ENCODE measurements at regions not wholly inside any gene's neighbourhood (a gene's known extent, or its start where the extent isn't known, plus 50 kb on each side); places are given as distances from the start of the nearest gene placed in this dataset.

- FAIRE-seq: no peak
- DNase-seq (ENCODE audit: insufficient read length, low spot score): no peak
- TF ChIP-seq POLR2A (IDR thresholded peaks at IDR 0.05; ENCODE audit: low read depth, low read length): no peak
Measured at GRCh38 chr22:27431081-27431480, 370.5 kb downstream of the MN1 start.

- DNase-seq (ENCODE audit: insufficient read length, low spot score): no peak
- TF ChIP-seq POLR2A (IDR thresholded peaks at IDR 0.05; ENCODE audit: low read depth, low read length): no peak
- no peak for FAIRE-seq
Measured at GRCh38 chr22:27431896-27432295, 369.7 kb downstream of the MN1 start.

- TF ChIP-seq POLR2A (IDR thresholded peaks at IDR 0.05; ENCODE audit: low read depth, low read length): no peak
- DNase-seq (ENCODE audit: insufficient read length, low spot score): no peak
- no peak for FAIRE-seq
Measured at GRCh38 chr22:27433099-27433498, 368.5 kb downstream of the MN1 start.

- no peak for DNase-seq (ENCODE audit: insufficient read length, low spot score)
- FAIRE-seq: no peak
- no peak for TF ChIP-seq POLR2A (IDR thresholded peaks at IDR 0.05; ENCODE audit: low read depth, low read length)
Measured at GRCh38 chr22:27433585-27434190, 367.9 kb downstream of the MN1 start.

GRCh38 chr22:27434898-27435297 is 366.7 kb downstream of the MN1 start:
- DNase-seq (ENCODE audit: insufficient read length, low spot score) (no peak), FAIRE-seq (no peak)
- TF ChIP-seq POLR2A (IDR thresholded peaks at IDR 0.05; ENCODE audit: low read depth, low read length): no peak

GRCh38 chr22:27435844-27436576 is 365.5 kb downstream of the MN1 start:
- DNase-seq (ENCODE audit: insufficient read length, low spot score) (no peak), FAIRE-seq (no peak)
- TF ChIP-seq POLR2A (IDR thresholded peaks at IDR 0.05; ENCODE audit: low read depth, low read length): no peak

- no peak for TF ChIP-seq POLR2A (IDR thresholded peaks at IDR 0.05; ENCODE audit: low read depth, low read length)
- FAIRE-seq (no peak), DNase-seq (ENCODE audit: insufficient read length, low spot score) (no peak)
Measured at GRCh38 chr22:27436591-27436990, 365.0 kb downstream of the MN1 start.

- FAIRE-seq (no peak), DNase-seq (ENCODE audit: insufficient read length, low spot score) (no peak)
- TF ChIP-seq POLR2A (IDR thresholded peaks at IDR 0.05; ENCODE audit: low read depth, low read length): no peak
Measured at GRCh38 chr22:27437570-27437969, 364.0 kb downstream of the MN1 start.

GRCh38 chr22:27438271-27438980 is 363.1 kb downstream of the MN1 start:
- DNase-seq (ENCODE audit: insufficient read length, low spot score) (no peak), FAIRE-seq (no peak)

GRCh38 chr22:27439131-27439530 is 362.4 kb downstream of the MN1 start:
- DNase-seq (ENCODE audit: insufficient read length, low spot score): no peak
- FAIRE-seq: no peak

More at GRCh38 chr22:27438271-27438980, 363.1 kb downstream of the MN1 start:
- TF ChIP-seq POLR2A (IDR thresholded peaks at IDR 0.05; ENCODE audit: low read depth, low read length): no peak

GRCh38 chr22:27440304-27440865 is 361.2 kb downstream of the MN1 start:
- DNase-seq (ENCODE audit: insufficient read length, low spot score) (no peak), FAIRE-seq (no peak)
- TF ChIP-seq POLR2A (IDR thresholded peaks at IDR 0.05; ENCODE audit: low read depth, low read length): no peak

More at GRCh38 chr22:27439131-27439530, 362.4 kb downstream of the MN1 start:
- TF ChIP-seq POLR2A (IDR thresholded peaks at IDR 0.05; ENCODE audit: low read depth, low read length): no peak

- no peak for FAIRE-seq
- TF ChIP-seq POLR2A (IDR thresholded peaks at IDR 0.05; ENCODE audit: low read depth, low read length): no peak
- DNase-seq (ENCODE audit: insufficient read length, low spot score): no peak
Measured at GRCh38 chr22:27441706-27442475, 359.7 kb downstream of the MN1 start.

GRCh38 chr22:27443306-27443705 is 358.2 kb downstream of the MN1 start:
- FAIRE-seq (no peak), DNase-seq (ENCODE audit: insufficient read length, low spot score) (no peak)
- no peak for TF ChIP-seq POLR2A (IDR thresholded peaks at IDR 0.05; ENCODE audit: low read depth, low read length)

- FAIRE-seq (no peak), DNase-seq (ENCODE audit: insufficient read length, low spot score) (no peak)
- TF ChIP-seq POLR2A (IDR thresholded peaks at IDR 0.05; ENCODE audit: low read depth, low read length): no peak
Measured at GRCh38 chr22:27445881-27446280, 355.7 kb downstream of the MN1 start.
